Tibial nerve (tissue), 4 donors: ENCODE measurements at regions not wholly inside any gene's neighbourhood (a gene's known extent, or its start where the extent isn't known, plus 50 kb on each side); places are given as distances from the start of the nearest gene placed in this dataset.

Source experiments
- DNase-seq, 2 donors: peaks; one replicate each; pipeline ENCODE4 v3.0.0-alpha.2; 2019; ENCODE audit warnings: low spot score in 2 of 2
- H3K27ac ChIP-seq, 4 donors: fragments of 200-600 bp; sonication (generic) in 3 of 4; one replicate each; pipeline ENCODE4 v1.5.1; 2017 to 2019; ENCODE audit warnings: mild to moderate bottlenecking in 1 of 4
- H3K27me3 ChIP-seq, 2 donors: fragments of 200-600 bp; sonication (generic) in 1 of 2; one replicate each; pipeline versions ENCODE4 v1.5.1 to v1.6.0; 2017 to 2019
- H3K36me3 ChIP-seq, 3 donors: fragments of 200-600 bp; sonication (generic); one replicate each; pipeline ENCODE4 v1.5.1; 2018 to 2019
- H3K4me1 ChIP-seq, 4 donors: fragments of 200-600 bp; sonication (generic) in 3 of 4; one replicate each; pipeline ENCODE4 v1.5.1; 2017 to 2019
- H3K4me3 ChIP-seq, 4 donors: fragments of 200-600 bp; sonication (generic) in 3 of 4; one replicate each; pipeline ENCODE4 v1.5.1; 2017 to 2019; ENCODE audit warnings: mild to moderate bottlenecking in 1 of 4, moderate library complexity in 1 of 4
- H3K9me3 ChIP-seq, 4 donors: fragments of 200-600 bp; sonication (generic) in 3 of 4; one replicate each; pipeline ENCODE4 v1.5.1; 2017 to 2019
- CTCF ChIP-seq, 5 experiments: fragments of 200-600 bp in 3 of 5; fragments of 450-650 bp in 2 of 5; sonication (generic) in 3 of 5; IDR thresholded peaks; one replicate each; pipeline ENCODE4 v1.5.1; 2016 to 2019; ENCODE audit warnings: antibody characterized with exemption in 5 of 5, mild to moderate bottlenecking in 3 of 5, moderate library complexity in 2 of 5
- EP300 ChIP-seq, 2 donors: sonication (generic); formaldehyde crosslinking; IDR thresholded peaks; one replicate each; pipeline ENCODE4 v1.6.1; 2017; ENCODE audit warnings: antibody characterized with exemption in 2 of 2, mild to moderate bottlenecking in 1 of 2
- POLR2A ChIP-seq, 2 donors: fragments of 450-650 bp; IDR thresholded peaks; one replicate each; pipeline ENCODE4 v1.6.1; 2017; ENCODE audit warnings: antibody characterized with exemption in 2 of 2, mild to moderate bottlenecking in 2 of 2, moderate library complexity in 2 of 2
- WGBS, 2 donors: methylation state at CpG; one replicate each; pipeline ENCODE4 v1.1.5; 2018; 5-methylcytosine and 5-hydroxymethylcytosine counted together

GRCh38 chr2:235378246-235378645, 115.6 kb upstream of the AGAP1 start:
- Histone ChIP-seq H3K4me3 (no peak overlapping the region), H3K4me1 (no peaks in the 10 kb centered on the region), H3K27ac (no peak overlapping the region), H3K36me3 (no peaks in the 10 kb centered on the region), H3K27me3 (no peaks in the 10 kb centered on the region), H3K9me3 (no peaks in the 10 kb centered on the region)
- TF ChIP-seq CTCF (IDR thresholded peaks at IDR 0.05) = no peak
- no peak for TF ChIP-seq EP300 (IDR thresholded peaks at IDR 0.05)
- TF ChIP-seq POLR2A (IDR thresholded peaks at IDR 0.05) = no peak
- WGBS, 2 donors = 66 to 68% methylated on average over 4 of the region's 4 CpGs
- no peak for DNase-seq

- no peaks in the 10 kb centered on the region for H3K36me3 ChIP-seq
- H3K27ac ChIP-seq = no peak overlapping the region
- no peak overlapping the region for H3K4me3 ChIP-seq
- H3K27me3 ChIP-seq = no peaks in the 10 kb centered on the region
- TF ChIP-seq EP300 (IDR thresholded peaks at IDR 0.05) (no peak), POLR2A (IDR thresholded peaks at IDR 0.05) (no peak), CTCF (IDR thresholded peaks at IDR 0.05) (no peak)
- H3K9me3 ChIP-seq = no peaks in the 10 kb centered on the region
- no peak for DNase-seq
- WGBS, 2 donors = 84 to 86% methylated on average over 4 of the region's 4 CpGs
- no peaks in the 10 kb centered on the region for H3K4me1 ChIP-seq
These were observed 114.9 kb upstream of the AGAP1 start for GRCh38 chr2:235378944-235379343.

GRCh38 chr2:235381261-235381912, 112.5 kb upstream of the AGAP1 start:
- Histone ChIP-seq H3K36me3 (no peaks in the 10 kb centered on the region), H3K9me3 (no peaks in the 10 kb centered on the region), H3K4me3 (no peak overlapping the region), H3K27me3 (no peaks in the 10 kb centered on the region), H3K4me1 (no peaks in the 10 kb centered on the region), H3K27ac (no peak overlapping the region)
- TF ChIP-seq CTCF (IDR thresholded peaks at IDR 0.05) = no peak
- no peak for TF ChIP-seq EP300 (IDR thresholded peaks at IDR 0.05)
- TF ChIP-seq POLR2A (IDR thresholded peaks at IDR 0.05) = no peak
- no peak for DNase-seq
- 62 to 68% methylated on average over 2 of the region's 2 CpGs for WGBS, 2 donors

GRCh38 chr2:235382179-235382578, 111.7 kb upstream of the AGAP1 start:
- Histone ChIP-seq H3K9me3 (no peaks in the 10 kb centered on the region), H3K4me3 (no peak overlapping the region), H3K36me3 (no peaks in the 10 kb centered on the region), H3K27ac (no peak overlapping the region), H3K4me1 (no peaks in the 10 kb centered on the region), H3K27me3 (no peaks in the 10 kb centered on the region)
- no peak for DNase-seq
- 68 to 69% methylated on average over 6 of the region's 6 CpGs for WGBS, 2 donors
- TF ChIP-seq POLR2A (IDR thresholded peaks at IDR 0.05) (no peak), EP300 (IDR thresholded peaks at IDR 0.05) (no peak), CTCF (IDR thresholded peaks at IDR 0.05) (no peak)

GRCh38 chr2:235382601-235383000, 111.2 kb upstream of the AGAP1 start:
- Histone ChIP-seq H3K27ac (no peak overlapping the region), H3K9me3 (no peaks in the 10 kb centered on the region), H3K27me3 (no peaks in the 10 kb centered on the region), H3K4me1 (no peaks in the 10 kb centered on the region), H3K36me3 (no peaks in the 10 kb centered on the region), H3K4me3 (no peak overlapping the region)
- DNase-seq = no peak
- WGBS, 2 donors = 87 to 95% methylated on average over 3 of the region's 3 CpGs
- TF ChIP-seq POLR2A (IDR thresholded peaks at IDR 0.05) (no peak), EP300 (IDR thresholded peaks at IDR 0.05) (no peak), CTCF (IDR thresholded peaks at IDR 0.05) (no peak)
